Keratinocyte (primary cell): ENCODE measurements at regions not wholly inside any gene's neighbourhood (a gene's known extent, or its start where the extent isn't known, plus 50 kb on each side); places are given as distances from the start of the nearest gene placed in this dataset.

ENCODE experiments used
- DNase-seq: peaks from one replicate; pipeline ENCODE4 v3.0.0-alpha.2; 2011; ENCODE audit warnings: low read depth, missing footprints, low spot score
- FAIRE-seq: peaks from 2 replicates; lab custom pipeline; 2011; peaks lifted over from hg19 to GRCh38; lab: Jason Lieb, UNC
- H2AFZ ChIP-seq: 2 replicates; pipeline ENCODE4 v1.6.0; 2012; ENCODE audit warnings: low read length, control low read depth, inconsistent platforms; ENCODE audit not compliant: control insufficient read depth
- H3K27ac ChIP-seq: 2 replicates; pipeline ENCODE4 v1.5.1; 2011; ENCODE audit warnings: low read length; ENCODE audit not compliant: control insufficient read depth, insufficient read depth
- H3K27me3 ChIP-seq: 3 replicates; pipeline ENCODE4 v1.6.0; 2011; ENCODE audit warnings: low read length; ENCODE audit not compliant: control insufficient read depth, insufficient read depth; ENCODE audit errors: extremely low read depth
- H3K36me3 ChIP-seq, 2 experiments: 2 replicates in 1 of 2; 3 replicates in 1 of 2; pipeline ENCODE4 v1.5.1; 2011; ENCODE audit warnings: low read length in 2 of 2, mild to moderate bottlenecking in 1 of 2; ENCODE audit not compliant: control insufficient read depth in 2 of 2, insufficient read depth in 2 of 2; ENCODE audit errors: extremely low read depth in 1 of 2
- H3K4me1 ChIP-seq: 3 replicates; pipeline ENCODE4 v1.5.1; 2011; ENCODE audit warnings: low read length; ENCODE audit not compliant: control insufficient read depth, insufficient read depth; ENCODE audit errors: extremely low read depth
- H3K4me2 ChIP-seq: 3 replicates; pipeline ENCODE4 v1.6.0; 2011; ENCODE audit warnings: low read depth, low read length; ENCODE audit not compliant: control insufficient read depth, insufficient read depth; ENCODE audit errors: extremely low read depth
- H3K4me3 ChIP-seq, 3 experiments: fragments of 200-600 bp in 1 of 3; sonication (generic) in 1 of 3; 2 replicates in 2 of 3; 3 replicates in 1 of 3; pipeline ENCODE4 v1.5.1; 2011 to 2016; ENCODE audit warnings: low read length in 3 of 3, mild to moderate bottlenecking in 3 of 3, control low read depth in 2 of 3, inconsistent platforms in 1 of 3, low read depth in 1 of 3, mixed read lengths in 1 of 3, mixed run types in 1 of 3, moderate library complexity in 1 of 3; ENCODE audit not compliant: control insufficient read depth in 2 of 3, insufficient read depth in 2 of 3; ENCODE audit errors: extremely low read depth in 1 of 3
- H3K79me2 ChIP-seq: 2 replicates; pipeline ENCODE4 v1.6.0; 2012; ENCODE audit warnings: low read length; ENCODE audit not compliant: control insufficient read depth, insufficient read depth
- H3K9ac ChIP-seq: 3 replicates; pipeline ENCODE4 v1.6.0; 2011; ENCODE audit warnings: low read length; ENCODE audit not compliant: control insufficient read depth, insufficient read depth; ENCODE audit errors: extremely low read depth
- H3K9me1 ChIP-seq: 3 replicates; pipeline ENCODE4 v1.6.0; 2011; ENCODE audit warnings: low read length; ENCODE audit not compliant: control insufficient read depth, insufficient read depth; ENCODE audit errors: extremely low read depth
- H3K9me3 ChIP-seq: 2 replicates; pipeline ENCODE4 v1.5.1; 2012; ENCODE audit warnings: low read depth, low read length; ENCODE audit not compliant: control insufficient read depth
- H4K20me1 ChIP-seq: 3 replicates; pipeline ENCODE4 v1.6.0; 2011; ENCODE audit warnings: low read length; ENCODE audit not compliant: control insufficient read depth, insufficient read depth; ENCODE audit errors: extremely low read depth
- EZH2 ChIP-seq: IDR thresholded peaks from one replicate; pipeline ENCODE4 v1.6.1; 2012; ENCODE audit warnings: inconsistent platforms, mild to moderate bottlenecking, low read length, moderate library complexity
- dilution Hi-C: fragments of 300-500 bp; cut with MboI; formaldehyde crosslinking; loops from one replicate; pipeline ENCODE4 v1.7.0; 2020; ENCODE audit warnings: low sequenced_read_pairs; ENCODE audit not compliant: extremely low pct_ligation_motif_present
- TF ChIP-seq, protein P1 (sequence below), 3 experiments: IDR thresholded peaks in 1 of 3; conservative IDR thresholded peaks in 1 of 3; optimal IDR thresholded peaks in 1 of 3; 2 replicates in 2 of 3; 3 replicates in 1 of 3; pipeline versions ENCODE3 to v1.5.1; 2011; ENCODE audit warnings: low read length in 3 of 3, mild to moderate bottlenecking in 3 of 3, moderate library complexity in 2 of 3, control low read depth in 1 of 3, inconsistent platforms in 1 of 3; ENCODE audit not compliant: insufficient read depth in 2 of 3; ENCODE audit errors: extremely low read depth in 1 of 3

DNA sequence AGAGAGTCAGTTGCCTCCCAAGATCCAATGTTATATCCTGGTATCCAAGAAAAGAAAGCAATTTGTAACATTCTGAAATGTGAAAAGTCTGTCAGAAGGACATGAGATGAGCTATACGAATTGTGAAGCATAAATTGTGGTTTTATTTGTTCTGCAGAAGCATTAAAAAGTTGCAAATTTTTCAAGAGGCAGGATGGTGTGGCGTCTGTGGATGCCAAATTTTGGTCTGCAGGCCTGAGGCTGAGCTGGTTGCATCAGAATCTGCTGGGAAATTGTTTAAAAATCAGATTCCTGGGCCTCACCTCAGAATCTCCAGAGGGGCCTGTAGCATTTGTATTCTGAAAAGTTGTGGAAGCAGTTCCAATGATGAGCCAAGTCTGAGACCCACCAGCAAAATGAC lies 284.7 kb downstream of the NUAK1 start:
- TF ChIP-seq, protein P1, sequence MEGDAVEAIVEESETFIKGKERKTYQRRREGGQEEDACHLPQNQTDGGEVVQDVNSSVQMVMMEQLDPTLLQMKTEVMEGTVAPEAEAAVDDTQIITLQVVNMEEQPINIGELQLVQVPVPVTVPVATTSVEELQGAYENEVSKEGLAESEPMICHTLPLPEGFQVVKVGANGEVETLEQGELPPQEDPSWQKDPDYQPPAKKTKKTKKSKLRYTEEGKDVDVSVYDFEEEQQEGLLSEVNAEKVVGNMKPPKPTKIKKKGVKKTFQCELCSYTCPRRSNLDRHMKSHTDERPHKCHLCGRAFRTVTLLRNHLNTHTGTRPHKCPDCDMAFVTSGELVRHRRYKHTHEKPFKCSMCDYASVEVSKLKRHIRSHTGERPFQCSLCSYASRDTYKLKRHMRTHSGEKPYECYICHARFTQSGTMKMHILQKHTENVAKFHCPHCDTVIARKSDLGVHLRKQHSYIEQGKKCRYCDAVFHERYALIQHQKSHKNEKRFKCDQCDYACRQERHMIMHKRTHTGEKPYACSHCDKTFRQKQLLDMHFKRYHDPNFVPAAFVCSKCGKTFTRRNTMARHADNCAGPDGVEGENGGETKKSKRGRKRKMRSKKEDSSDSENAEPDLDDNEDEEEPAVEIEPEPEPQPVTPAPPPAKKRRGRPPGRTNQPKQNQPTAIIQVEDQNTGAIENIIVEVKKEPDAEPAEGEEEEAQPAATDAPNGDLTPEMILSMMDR (optimal IDR thresholded peaks at IDR 0.05 in 1 of 3, IDR thresholded peaks at IDR 0.05 in 1 of 3, conservative IDR thresholded peaks at IDR 0.05 in 1 of 3; ENCODE audit: extremely low read depth in 1 of 3, insufficient read depth in 2 of 3, low read length in 3 of 3) = no peak
- TF ChIP-seq EZH2 = no peak
- H3K27ac ChIP-seq = no peak overlapping the region
- no peaks in the 10 kb centered on the region for H3K36me3 ChIP-seq
- H3K9me1 ChIP-seq = no peaks in the 10 kb centered on the region
- no peaks in the 10 kb centered on the region for H3K27me3 ChIP-seq
- FAIRE-seq (no peak), DNase-seq (no peak)
- no peak overlapping the region for H3K4me3 ChIP-seq
- H2AFZ ChIP-seq = no peak overlapping the region
- H3K4me1 ChIP-seq = no peaks in the 10 kb centered on the region
- dilution Hi-C loops = no loop called here
- H3K4me2 ChIP-seq = no peak overlapping the region
- H4K20me1 ChIP-seq = no peaks in the 10 kb centered on the region
- H3K79me2 ChIP-seq = no peaks in the 10 kb centered on the region
- H3K9ac ChIP-seq = no peak overlapping the region
- no peaks in the 10 kb centered on the region for H3K9me3 ChIP-seq

DNA sequence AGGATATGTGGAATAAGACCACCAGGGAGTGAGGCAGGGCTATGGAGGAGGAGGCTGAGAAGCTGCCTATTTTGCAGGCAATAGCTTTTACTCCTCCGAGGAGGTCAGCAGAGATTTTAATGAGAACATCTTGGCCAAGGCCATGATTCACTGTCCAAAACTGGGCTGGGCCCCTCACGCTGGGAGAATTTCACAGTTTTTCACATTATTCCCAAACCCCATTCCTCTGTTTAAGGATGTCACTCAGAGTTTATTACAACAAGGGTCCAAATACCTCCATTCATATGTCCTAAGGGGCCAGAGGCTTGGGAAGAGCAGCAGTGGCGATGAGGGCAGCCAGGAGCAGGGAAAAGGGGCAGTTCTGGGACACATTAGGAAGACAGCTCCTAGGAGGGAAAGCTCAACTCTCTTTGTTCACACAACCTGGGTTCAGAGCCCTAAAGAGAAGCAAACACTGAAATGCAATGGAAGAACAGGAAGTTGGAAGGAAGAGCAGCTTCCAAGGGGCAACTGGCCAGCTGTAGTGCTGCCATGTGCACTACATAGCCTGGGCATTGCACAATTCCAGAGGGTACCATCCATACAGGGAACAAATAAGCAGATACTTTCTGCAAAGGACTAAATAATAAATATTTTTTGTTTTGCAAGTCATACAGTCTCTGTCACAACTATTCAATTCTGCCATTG lies 283.2 kb downstream of the NUAK1 start:
- H3K27ac ChIP-seq = no peak overlapping the region
- no peaks in the 10 kb centered on the region for H3K4me1 ChIP-seq
- H3K79me2 ChIP-seq = no peaks in the 10 kb centered on the region
- H3K4me2 ChIP-seq = no peak overlapping the region
- DNase-seq = no peak
- no peaks in the 10 kb centered on the region for H4K20me1 ChIP-seq
- H3K4me3 ChIP-seq = no peak overlapping the region
- FAIRE-seq = no peak
- H3K27me3 ChIP-seq = no peaks in the 10 kb centered on the region
- no peaks in the 10 kb centered on the region for H3K9me1 ChIP-seq
- dilution Hi-C loops = no loop called here
- H2AFZ ChIP-seq = no peak overlapping the region
- TF ChIP-seq, protein P1 (optimal IDR thresholded peaks at IDR 0.05 in 1 of 3, IDR thresholded peaks at IDR 0.05 in 1 of 3, conservative IDR thresholded peaks at IDR 0.05 in 1 of 3; ENCODE audit: extremely low read depth in 1 of 3, insufficient read depth in 2 of 3, low read length in 3 of 3) = no peak
- TF ChIP-seq EZH2 = no peak
- H3K9ac ChIP-seq = no peak overlapping the region
- H3K36me3 ChIP-seq = no peaks in the 10 kb centered on the region
- H3K9me3 ChIP-seq = no peaks in the 10 kb centered on the region
